H1 (cell line): ENCODE measurements at regions not wholly inside any gene's neighbourhood (a gene's known extent, or its start where the extent isn't known, plus 50 kb on each side); places are given as distances from the start of the nearest gene placed in this dataset.

Experiments
- BRCA1 ChIP-seq: IDR thresholded peaks from 2 replicates; pipeline ENCODE4 v1.6.1; 2012; ENCODE audit warnings: low read depth, low read length, improper control_type of control experiment
- CHD2 ChIP-seq: IDR thresholded peaks from 2 replicates; pipeline ENCODE4 v1.6.1; 2012; ENCODE audit warnings: low read length, improper control_type of control experiment
- HDAC6 ChIP-seq: IDR thresholded peaks from one replicate; pipeline ENCODE4 v1.7.1; 2012; ENCODE audit warnings: low read depth, mild to moderate bottlenecking, inconsistent platforms, low read length, moderate library complexity
- SP2 ChIP-seq: IDR thresholded peaks from 2 replicates; pipeline ENCODE4 v1.6.1; 2012; ENCODE audit warnings: mild to moderate bottlenecking, low read length, inconsistent platforms
- TAF1 ChIP-seq: IDR thresholded peaks from 2 replicates; pipeline ENCODE4 v1.6.1; 2011; ENCODE audit warnings: mild to moderate bottlenecking, low read depth, low read length
- TF ChIP-seq, protein P1 (sequence below): fragments of 300-600 bp; sonication (generic); IDR thresholded peaks from 2 replicates; pipeline ENCODE4 v1.7.1; 2012; ENCODE audit warnings: low read length, moderate library complexity, mild to moderate bottlenecking, inconsistent platforms; ENCODE audit not compliant: insufficient replicate concordance
- TF ChIP-seq, protein P2 (sequence below): IDR thresholded peaks from 2 replicates; pipeline ENCODE4 v1.6.1; 2012; ENCODE audit warnings: low read length, inconsistent platforms
- TF ChIP-seq, protein P3 (sequence below), 3 experiments: IDR thresholded peaks; 1 replicate in 2 of 3; 2 replicates in 1 of 3; pipeline versions ENCODE4 v1.5.1 to v1.6.1; 2011; ENCODE audit warnings: low read length in 3 of 3, mild to moderate bottlenecking in 3 of 3, inconsistent platforms in 2 of 3, low read depth in 1 of 3, moderate library complexity in 1 of 3; ENCODE audit not compliant: insufficient read depth in 1 of 3; ENCODE audit errors: control extremely low read depth in 1 of 3

GRCh38 chr10:7053195-7053594 lies 357.6 kb downstream of the SFMBT2 start (continued):
- TF ChIP-seq, protein P1, sequence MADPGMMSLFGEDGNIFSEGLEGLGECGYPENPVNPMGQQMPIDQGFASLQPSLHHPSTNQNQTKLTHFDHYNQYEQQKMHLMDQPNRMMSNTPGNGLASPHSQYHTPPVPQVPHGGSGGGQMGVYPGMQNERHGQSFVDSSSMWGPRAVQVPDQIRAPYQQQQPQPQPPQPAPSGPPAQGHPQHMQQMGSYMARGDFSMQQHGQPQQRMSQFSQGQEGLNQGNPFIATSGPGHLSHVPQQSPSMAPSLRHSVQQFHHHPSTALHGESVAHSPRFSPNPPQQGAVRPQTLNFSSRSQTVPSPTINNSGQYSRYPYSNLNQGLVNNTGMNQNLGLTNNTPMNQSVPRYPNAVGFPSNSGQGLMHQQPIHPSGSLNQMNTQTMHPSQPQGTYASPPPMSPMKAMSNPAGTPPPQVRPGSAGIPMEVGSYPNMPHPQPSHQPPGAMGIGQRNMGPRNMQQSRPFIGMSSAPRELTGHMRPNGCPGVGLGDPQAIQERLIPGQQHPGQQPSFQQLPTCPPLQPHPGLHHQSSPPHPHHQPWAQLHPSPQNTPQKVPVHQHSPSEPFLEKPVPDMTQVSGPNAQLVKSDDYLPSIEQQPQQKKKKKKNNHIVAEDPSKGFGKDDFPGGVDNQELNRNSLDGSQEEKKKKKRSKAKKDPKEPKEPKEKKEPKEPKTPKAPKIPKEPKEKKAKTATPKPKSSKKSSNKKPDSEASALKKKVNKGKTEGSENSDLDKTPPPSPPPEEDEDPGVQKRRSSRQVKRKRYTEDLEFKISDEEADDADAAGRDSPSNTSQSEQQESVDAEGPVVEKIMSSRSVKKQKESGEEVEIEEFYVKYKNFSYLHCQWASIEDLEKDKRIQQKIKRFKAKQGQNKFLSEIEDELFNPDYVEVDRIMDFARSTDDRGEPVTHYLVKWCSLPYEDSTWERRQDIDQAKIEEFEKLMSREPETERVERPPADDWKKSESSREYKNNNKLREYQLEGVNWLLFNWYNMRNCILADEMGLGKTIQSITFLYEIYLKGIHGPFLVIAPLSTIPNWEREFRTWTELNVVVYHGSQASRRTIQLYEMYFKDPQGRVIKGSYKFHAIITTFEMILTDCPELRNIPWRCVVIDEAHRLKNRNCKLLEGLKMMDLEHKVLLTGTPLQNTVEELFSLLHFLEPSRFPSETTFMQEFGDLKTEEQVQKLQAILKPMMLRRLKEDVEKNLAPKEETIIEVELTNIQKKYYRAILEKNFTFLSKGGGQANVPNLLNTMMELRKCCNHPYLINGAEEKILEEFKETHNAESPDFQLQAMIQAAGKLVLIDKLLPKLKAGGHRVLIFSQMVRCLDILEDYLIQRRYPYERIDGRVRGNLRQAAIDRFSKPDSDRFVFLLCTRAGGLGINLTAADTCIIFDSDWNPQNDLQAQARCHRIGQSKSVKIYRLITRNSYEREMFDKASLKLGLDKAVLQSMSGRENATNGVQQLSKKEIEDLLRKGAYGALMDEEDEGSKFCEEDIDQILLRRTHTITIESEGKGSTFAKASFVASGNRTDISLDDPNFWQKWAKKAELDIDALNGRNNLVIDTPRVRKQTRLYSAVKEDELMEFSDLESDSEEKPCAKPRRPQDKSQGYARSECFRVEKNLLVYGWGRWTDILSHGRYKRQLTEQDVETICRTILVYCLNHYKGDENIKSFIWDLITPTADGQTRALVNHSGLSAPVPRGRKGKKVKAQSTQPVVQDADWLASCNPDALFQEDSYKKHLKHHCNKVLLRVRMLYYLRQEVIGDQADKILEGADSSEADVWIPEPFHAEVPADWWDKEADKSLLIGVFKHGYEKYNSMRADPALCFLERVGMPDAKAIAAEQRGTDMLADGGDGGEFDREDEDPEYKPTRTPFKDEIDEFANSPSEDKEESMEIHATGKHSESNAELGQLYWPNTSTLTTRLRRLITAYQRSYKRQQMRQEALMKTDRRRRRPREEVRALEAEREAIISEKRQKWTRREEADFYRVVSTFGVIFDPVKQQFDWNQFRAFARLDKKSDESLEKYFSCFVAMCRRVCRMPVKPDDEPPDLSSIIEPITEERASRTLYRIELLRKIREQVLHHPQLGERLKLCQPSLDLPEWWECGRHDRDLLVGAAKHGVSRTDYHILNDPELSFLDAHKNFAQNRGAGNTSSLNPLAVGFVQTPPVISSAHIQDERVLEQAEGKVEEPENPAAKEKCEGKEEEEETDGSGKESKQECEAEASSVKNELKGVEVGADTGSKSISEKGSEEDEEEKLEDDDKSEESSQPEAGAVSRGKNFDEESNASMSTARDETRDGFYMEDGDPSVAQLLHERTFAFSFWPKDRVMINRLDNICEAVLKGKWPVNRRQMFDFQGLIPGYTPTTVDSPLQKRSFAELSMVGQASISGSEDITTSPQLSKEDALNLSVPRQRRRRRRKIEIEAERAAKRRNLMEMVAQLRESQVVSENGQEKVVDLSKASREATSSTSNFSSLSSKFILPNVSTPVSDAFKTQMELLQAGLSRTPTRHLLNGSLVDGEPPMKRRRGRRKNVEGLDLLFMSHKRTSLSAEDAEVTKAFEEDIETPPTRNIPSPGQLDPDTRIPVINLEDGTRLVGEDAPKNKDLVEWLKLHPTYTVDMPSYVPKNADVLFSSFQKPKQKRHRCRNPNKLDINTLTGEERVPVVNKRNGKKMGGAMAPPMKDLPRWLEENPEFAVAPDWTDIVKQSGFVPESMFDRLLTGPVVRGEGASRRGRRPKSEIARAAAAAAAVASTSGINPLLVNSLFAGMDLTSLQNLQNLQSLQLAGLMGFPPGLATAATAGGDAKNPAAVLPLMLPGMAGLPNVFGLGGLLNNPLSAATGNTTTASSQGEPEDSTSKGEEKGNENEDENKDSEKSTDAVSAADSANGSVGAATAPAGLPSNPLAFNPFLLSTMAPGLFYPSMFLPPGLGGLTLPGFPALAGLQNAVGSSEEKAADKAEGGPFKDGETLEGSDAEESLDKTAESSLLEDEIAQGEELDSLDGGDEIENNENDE: no peak
- TF ChIP-seq TAF1 (no peak), HDAC6 (no peak), SP2 (no peak), CHD2 (no peak), BRCA1 (no peak)
- TF ChIP-seq, protein P2, sequence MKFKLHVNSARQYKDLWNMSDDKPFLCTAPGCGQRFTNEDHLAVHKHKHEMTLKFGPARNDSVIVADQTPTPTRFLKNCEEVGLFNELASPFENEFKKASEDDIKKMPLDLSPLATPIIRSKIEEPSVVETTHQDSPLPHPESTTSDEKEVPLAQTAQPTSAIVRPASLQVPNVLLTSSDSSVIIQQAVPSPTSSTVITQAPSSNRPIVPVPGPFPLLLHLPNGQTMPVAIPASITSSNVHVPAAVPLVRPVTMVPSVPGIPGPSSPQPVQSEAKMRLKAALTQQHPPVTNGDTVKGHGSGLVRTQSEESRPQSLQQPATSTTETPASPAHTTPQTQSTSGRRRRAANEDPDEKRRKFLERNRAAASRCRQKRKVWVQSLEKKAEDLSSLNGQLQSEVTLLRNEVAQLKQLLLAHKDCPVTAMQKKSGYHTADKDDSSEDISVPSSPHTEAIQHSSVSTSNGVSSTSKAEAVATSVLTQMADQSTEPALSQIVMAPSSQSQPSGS: no peak
- TF ChIP-seq, protein P3, sequence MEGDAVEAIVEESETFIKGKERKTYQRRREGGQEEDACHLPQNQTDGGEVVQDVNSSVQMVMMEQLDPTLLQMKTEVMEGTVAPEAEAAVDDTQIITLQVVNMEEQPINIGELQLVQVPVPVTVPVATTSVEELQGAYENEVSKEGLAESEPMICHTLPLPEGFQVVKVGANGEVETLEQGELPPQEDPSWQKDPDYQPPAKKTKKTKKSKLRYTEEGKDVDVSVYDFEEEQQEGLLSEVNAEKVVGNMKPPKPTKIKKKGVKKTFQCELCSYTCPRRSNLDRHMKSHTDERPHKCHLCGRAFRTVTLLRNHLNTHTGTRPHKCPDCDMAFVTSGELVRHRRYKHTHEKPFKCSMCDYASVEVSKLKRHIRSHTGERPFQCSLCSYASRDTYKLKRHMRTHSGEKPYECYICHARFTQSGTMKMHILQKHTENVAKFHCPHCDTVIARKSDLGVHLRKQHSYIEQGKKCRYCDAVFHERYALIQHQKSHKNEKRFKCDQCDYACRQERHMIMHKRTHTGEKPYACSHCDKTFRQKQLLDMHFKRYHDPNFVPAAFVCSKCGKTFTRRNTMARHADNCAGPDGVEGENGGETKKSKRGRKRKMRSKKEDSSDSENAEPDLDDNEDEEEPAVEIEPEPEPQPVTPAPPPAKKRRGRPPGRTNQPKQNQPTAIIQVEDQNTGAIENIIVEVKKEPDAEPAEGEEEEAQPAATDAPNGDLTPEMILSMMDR (IDR thresholded peaks at IDR 0.05; ENCODE audit: control extremely low read depth in 1 of 3, insufficient read depth in 1 of 3, low read depth in 1 of 3, low read length in 3 of 3): no peak
